Astrocyte (in vitro differentiated cells and primary cell): ENCODE measurements at regions not wholly inside any gene's neighbourhood (a gene's known extent, or its start where the extent isn't known, plus 50 kb on each side); places are given as distances from the start of the nearest gene placed in this dataset.

Source experiments
- EZH2 ChIP-seq: IDR thresholded peaks from 2 replicates; pipeline ENCODE4 v1.6.1; 2012; ENCODE audit warnings: mild to moderate bottlenecking, low read length, inconsistent platforms; ENCODE audit not compliant: insufficient read depth
- TF ChIP-seq, protein P1 (sequence below): IDR thresholded peaks from 2 replicates; pipeline ENCODE4 v1.5.1; 2011; ENCODE audit warnings: low read depth, mild to moderate bottlenecking, inconsistent platforms, low read length, moderate library complexity; ENCODE audit not compliant: insufficient read depth

DNA sequence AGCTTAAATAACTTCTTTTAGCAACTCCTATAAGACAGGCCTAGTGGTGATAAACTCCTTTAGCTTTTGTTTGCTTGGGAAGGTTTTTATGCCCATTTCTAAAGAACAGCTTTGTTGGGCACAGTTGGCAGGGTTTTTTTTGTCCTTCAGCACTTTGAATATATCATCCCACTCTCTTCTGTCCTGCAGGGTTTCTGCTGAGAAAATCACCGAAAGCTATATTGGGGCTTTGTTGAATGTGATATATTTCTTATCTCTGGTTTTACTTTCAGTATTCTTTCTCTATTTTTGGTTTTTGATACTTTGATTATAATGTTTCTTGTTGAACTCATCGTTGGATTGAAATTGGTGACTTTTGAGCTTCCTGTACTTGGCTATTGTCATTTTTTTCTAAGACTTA lies 372.8 kb upstream of the ZC3H15 start:
- TF ChIP-seq, protein P1, sequence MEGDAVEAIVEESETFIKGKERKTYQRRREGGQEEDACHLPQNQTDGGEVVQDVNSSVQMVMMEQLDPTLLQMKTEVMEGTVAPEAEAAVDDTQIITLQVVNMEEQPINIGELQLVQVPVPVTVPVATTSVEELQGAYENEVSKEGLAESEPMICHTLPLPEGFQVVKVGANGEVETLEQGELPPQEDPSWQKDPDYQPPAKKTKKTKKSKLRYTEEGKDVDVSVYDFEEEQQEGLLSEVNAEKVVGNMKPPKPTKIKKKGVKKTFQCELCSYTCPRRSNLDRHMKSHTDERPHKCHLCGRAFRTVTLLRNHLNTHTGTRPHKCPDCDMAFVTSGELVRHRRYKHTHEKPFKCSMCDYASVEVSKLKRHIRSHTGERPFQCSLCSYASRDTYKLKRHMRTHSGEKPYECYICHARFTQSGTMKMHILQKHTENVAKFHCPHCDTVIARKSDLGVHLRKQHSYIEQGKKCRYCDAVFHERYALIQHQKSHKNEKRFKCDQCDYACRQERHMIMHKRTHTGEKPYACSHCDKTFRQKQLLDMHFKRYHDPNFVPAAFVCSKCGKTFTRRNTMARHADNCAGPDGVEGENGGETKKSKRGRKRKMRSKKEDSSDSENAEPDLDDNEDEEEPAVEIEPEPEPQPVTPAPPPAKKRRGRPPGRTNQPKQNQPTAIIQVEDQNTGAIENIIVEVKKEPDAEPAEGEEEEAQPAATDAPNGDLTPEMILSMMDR: no peak
- no peak for TF ChIP-seq EZH2
